Left ventricle myocardium inferior (tissue), 1 donor: ENCODE measurements at regions not wholly inside any gene's neighbourhood (a gene's known extent, or its start where the extent isn't known, plus 50 kb on each side); places are given as distances from the start of the nearest gene placed in this dataset.

ENCODE experiments used
- DNase-seq: peaks from one replicate; pipeline ENCODE4 v3.0.0-alpha.2; 2020
- H3K27ac ChIP-seq: fragments of 200-600 bp; replicated peaks from 2 replicates; pipeline ENCODE4 v1.8.0; 2021
- H3K27me3 ChIP-seq: fragments of 200-600 bp; 2 replicates; pipeline ENCODE4 v1.8.0; 2021; ENCODE audit warnings: low read depth
- H3K36me3 ChIP-seq: fragments of 200-600 bp; 2 replicates; pipeline ENCODE4 v1.8.0; 2021
- H3K4me1 ChIP-seq: fragments of 200-600 bp; 2 replicates; pipeline ENCODE4 v1.8.0; 2021
- H3K4me3 ChIP-seq: fragments of 200-600 bp; 2 replicates; pipeline ENCODE4 v1.8.0; 2021; ENCODE audit warnings: mild to moderate bottlenecking, moderate library complexity
- H3K9me3 ChIP-seq: fragments of 200-600 bp; replicated peaks from 2 replicates; pipeline ENCODE4 v1.8.0; 2021
- intact Hi-C: fragments of 100-400 bp; cut with micrococcal nuclease; formaldehyde crosslinking; loops from one replicate; pipeline ENCODE4 v1.11.0; 2022
- TF ChIP-seq, protein P1 (sequence below): fragments of 200-600 bp; IDR thresholded peaks from 2 replicates; pipeline ENCODE4 v1.8.0; 2021; ENCODE audit warnings: antibody characterized with exemption, mild to moderate bottlenecking, borderline replicate concordance
- donor health status: DM: no; HTN: yes; CAD: no; lungs with severe emphysema.

DNA sequence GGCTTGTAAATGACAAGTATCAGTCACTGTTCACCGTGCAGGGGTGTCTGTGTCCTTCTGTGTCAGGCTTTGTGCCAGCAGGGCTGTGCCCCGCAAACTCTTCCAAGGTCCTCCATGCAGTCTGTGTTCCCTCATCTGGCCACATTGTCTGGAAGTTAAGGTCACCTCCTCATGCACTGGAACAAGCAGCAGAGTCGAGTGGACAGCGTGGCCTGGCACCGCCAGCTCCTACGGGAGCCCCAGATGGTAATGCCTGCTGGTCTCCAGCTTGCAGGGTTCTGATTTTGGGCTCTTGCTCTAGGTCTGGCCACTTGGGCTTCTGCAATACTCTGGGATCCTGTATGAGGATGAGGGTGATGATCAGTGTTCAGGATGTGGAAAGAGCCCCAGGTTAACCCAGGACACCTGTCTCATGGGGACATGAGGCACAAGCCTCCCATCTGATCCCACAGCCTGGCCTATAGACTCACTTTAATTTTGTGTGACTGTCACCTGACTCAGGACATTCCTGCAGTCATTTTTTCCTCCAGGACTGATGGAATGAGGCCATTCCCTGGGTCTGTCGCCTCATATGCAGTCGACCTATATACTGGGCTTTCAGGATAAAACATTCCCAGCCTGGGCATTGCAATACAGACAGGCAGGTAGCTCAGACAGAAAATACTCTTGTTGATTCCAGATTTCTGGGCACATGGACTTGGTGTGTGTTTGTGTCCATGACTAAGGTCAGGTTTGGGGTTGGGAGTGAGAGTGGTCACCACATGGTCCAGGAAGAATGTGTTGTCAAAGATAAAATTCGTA lies 106.3 kb upstream of the TOP3B start:
- H3K27me3 ChIP-seq, result peaks cover 77% of the 10 kb centered on the region
- TF ChIP-seq, protein P1, sequence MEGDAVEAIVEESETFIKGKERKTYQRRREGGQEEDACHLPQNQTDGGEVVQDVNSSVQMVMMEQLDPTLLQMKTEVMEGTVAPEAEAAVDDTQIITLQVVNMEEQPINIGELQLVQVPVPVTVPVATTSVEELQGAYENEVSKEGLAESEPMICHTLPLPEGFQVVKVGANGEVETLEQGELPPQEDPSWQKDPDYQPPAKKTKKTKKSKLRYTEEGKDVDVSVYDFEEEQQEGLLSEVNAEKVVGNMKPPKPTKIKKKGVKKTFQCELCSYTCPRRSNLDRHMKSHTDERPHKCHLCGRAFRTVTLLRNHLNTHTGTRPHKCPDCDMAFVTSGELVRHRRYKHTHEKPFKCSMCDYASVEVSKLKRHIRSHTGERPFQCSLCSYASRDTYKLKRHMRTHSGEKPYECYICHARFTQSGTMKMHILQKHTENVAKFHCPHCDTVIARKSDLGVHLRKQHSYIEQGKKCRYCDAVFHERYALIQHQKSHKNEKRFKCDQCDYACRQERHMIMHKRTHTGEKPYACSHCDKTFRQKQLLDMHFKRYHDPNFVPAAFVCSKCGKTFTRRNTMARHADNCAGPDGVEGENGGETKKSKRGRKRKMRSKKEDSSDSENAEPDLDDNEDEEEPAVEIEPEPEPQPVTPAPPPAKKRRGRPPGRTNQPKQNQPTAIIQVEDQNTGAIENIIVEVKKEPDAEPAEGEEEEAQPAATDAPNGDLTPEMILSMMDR, result no peak
- H3K36me3 ChIP-seq, result no peaks in the 10 kb centered on the region
- intact Hi-C loops, result no loop called here
- peaks cover 5% of the 10 kb centered on the region for H3K4me1 ChIP-seq
- no peak overlapping the region for H3K4me3 ChIP-seq
- no peak overlapping the region for H3K27ac ChIP-seq
- H3K9me3 ChIP-seq, result no peaks in the 10 kb centered on the region
- no peak for DNase-seq

DNA sequence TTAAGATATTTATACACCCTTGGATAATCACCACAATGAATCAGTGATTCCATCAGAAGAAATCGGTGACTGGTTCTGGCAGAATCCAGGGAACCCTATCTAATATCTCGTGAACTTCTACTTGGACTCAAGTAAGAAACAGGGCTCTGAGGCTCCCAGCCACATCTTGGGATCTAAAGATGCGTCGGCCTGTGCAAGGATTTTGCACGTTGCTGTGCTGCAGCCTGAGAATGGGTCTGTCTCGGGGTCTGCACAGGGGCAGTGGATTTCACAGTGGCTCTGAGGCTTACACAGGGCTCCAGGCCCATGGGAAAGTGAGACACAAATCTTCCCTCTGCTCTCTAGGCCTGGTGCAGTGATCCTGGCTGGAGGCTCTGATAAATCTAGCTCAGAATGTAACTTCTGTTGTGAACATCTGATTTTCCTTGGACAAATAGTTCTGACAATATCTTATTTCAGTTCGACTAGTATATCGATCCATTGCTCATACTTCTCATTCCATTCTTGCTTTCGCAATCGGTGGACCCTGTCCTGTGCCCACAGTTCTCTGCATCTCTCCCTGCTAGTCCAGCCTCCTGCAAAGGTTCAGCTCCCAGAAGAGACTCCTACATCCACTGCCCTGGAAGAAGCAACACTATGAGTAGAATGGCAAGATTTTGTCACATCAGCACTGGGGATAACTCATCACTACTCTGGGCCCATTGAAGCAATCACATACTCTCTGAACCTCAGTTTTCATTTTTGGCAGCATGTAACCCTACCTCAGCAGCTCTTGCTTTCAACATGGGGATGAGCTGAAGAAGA lies 105.5 kb upstream of the TOP3B start:
- no peak overlapping the region for H3K4me3 ChIP-seq
- no peaks in the 10 kb centered on the region for H3K36me3 ChIP-seq
- no peak for DNase-seq
- no peak overlapping the region for H3K27ac ChIP-seq
- intact Hi-C loops, result no loop called here
- peaks cover 5% of the 10 kb centered on the region for H3K4me1 ChIP-seq
- TF ChIP-seq, protein P1, result no peak
- H3K9me3 ChIP-seq, result no peaks in the 10 kb centered on the region
- H3K27me3 ChIP-seq, result peaks cover 76% of the 10 kb centered on the region

DNA sequence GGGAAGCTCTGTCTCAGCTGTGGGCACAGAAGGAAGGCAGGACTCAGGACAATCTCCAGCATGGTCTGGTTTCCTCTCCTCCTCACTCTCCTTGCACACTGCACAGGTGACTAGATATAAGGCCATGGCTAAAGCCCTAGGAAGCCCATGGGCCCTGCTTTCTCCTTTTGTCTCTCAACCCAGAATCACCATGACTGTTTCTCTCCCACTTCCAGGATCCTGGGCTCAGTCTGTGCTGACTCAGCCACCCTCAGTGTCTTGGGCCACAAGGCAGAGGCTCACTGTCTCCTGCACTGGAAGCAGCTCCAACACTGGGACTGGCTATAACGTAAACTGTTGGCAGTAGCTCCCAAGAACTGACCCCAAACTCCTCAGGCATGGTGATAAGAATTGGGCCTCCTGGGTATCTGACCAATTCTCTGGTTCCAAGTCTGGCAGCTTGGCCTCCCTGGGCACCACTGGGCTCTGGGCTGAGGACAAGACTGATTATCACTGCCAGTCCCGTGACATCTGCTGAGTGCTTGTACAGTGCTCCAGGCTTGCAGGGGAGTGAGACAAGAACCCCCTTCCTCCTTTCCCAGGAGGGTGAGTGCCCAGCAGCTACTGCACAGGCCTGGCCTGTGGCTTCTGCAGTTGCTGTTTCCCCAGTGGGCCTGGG lies 104.0 kb upstream of the TOP3B start:
- no peak for DNase-seq
- Histone ChIP-seq H3K4me1 (peaks cover 5% of the 10 kb centered on the region), H3K36me3 (no peaks in the 10 kb centered on the region), H3K9me3 (no peaks in the 10 kb centered on the region), H3K27me3 (peaks cover 76% of the 10 kb centered on the region), H3K4me3 (no peak overlapping the region), H3K27ac (no peak overlapping the region)
- intact Hi-C loops, result no loop called here
- TF ChIP-seq, protein P1, result no peak

DNA sequence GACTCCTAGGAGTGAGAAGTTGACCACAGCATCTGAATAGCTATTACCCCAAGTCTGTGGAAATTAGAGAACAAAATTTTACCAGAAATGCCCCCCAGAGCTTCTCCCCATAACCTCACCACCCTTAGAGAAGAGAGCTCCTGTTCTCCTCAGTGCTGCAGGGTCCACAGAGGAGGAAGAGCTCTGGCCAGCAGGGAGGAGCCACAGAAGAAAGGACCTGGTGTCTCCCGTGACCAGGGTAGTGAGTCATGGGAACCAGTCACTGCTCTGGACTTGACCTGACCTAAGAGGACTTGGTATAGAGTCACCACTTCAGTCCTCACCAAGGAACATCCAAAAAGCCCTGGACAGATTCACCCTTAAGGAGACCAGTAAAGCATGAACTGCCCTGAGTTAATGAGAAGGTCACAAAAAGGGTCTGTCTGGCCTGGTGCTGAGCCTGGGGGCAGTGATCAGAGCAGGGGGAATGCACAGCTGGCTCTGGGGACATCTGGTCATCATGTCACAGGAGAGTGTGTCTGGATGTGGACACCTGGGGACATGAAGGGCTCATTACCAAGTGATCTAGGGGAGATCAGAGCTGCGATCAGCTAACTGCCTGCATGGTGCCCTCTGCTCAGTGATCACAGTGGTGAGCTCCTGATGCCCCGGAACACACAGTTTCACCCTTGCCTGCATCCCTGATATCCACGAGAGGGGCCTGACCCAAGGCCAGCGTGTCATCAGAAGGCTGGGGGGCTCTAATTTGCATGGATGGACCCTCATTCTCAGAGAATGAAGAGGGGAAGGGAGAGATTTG lies 103.3 kb upstream of the TOP3B start:
- intact Hi-C loops, result no loop called here
- Histone ChIP-seq H3K27me3 (peaks cover 76% of the 10 kb centered on the region), H3K4me3 (no peak overlapping the region), H3K36me3 (no peaks in the 10 kb centered on the region), H3K27ac (no peak overlapping the region), H3K9me3 (no peaks in the 10 kb centered on the region), H3K4me1 (peaks cover 5% of the 10 kb centered on the region)
- no peak for DNase-seq
- TF ChIP-seq, protein P1, result no peak
